Sigmoid colon (tissue), 3 donors: ENCODE measurements at regions not wholly inside any gene's neighbourhood (a gene's known extent, or its start where the extent isn't known, plus 50 kb on each side); places are given as distances from the start of the nearest gene placed in this dataset.

Source experiments
- CTCF ChIP-seq, 4 experiments: fragments of 450-650 bp in 3 of 4; fragments of 200-600 bp in 1 of 4; IDR thresholded peaks; one replicate each; pipeline ENCODE4 v1.5.1; 2016 to 2019; ENCODE audit warnings: antibody characterized with exemption in 4 of 4, mild to moderate bottlenecking in 3 of 4, moderate library complexity in 2 of 4
- POLR2A ChIP-seq, 2 donors: fragments of 450-650 bp; IDR thresholded peaks; one replicate each; pipeline ENCODE4 v1.6.1; 2016; ENCODE audit warnings: antibody characterized with exemption in 2 of 2, mild to moderate bottlenecking in 2 of 2, moderate library complexity in 2 of 2

- TF ChIP-seq CTCF (IDR thresholded peaks at IDR 0.05) (no peak), POLR2A (IDR thresholded peaks at IDR 0.05) (no peak)
Observed at GRCh38 chr5:74382123-74382855, 258.2 kb downstream of the ENC1 start.
